HG03457 (cell line): ENCODE measurements at regions not wholly inside any gene's neighbourhood (a gene's known extent, or its start where the extent isn't known, plus 50 kb on each side); places are given as distances from the start of the nearest gene placed in this dataset.
A peak's percentile ranks its signal among the peaks of the same experiment; 100 is the strongest.
"Not testable (repeated sequence)": the region's sequence is repeated elsewhere in the genome, so short reads cannot be mapped to it uniquely, and the experiment has no call there.

ENCODE experiments used
- ATAC-seq: cut with Tn5 transposase; IDR thresholded peaks from one replicate; pipeline ENCODE4 v1.9.1; 2021; ENCODE audit warnings: moderate number of reproducible peaks; ENCODE audit not compliant: unreplicated experiment

- peak; percentile 81 for ATAC-seq
Observed at GRCh38 chr5:103808464-103809106, 246.0 kb upstream of the NUDT12 start.

GRCh38 chr5:103804711-103805110, 242.1 kb upstream of the NUDT12 start:
- ATAC-seq = no peak

- no peak for ATAC-seq
Observed at GRCh38 chr5:103801681-103802080, 239.1 kb upstream of the NUDT12 start.

- no peak for ATAC-seq
Observed at GRCh38 chr5:103800741-103801495, 238.3 kb upstream of the NUDT12 start.

GRCh38 chr5:103793595-103794182, 231.1 kb upstream of the NUDT12 start:
- ATAC-seq = no peak

- ATAC-seq = no peak
Observed at GRCh38 chr5:103785569-103785968, 223.0 kb upstream of the NUDT12 start.

- ATAC-seq = no peak
Observed at GRCh38 chr5:103783669-103784068, 221.1 kb upstream of the NUDT12 start.

- no peak for ATAC-seq
Observed at GRCh38 chr5:103780794-103781193, 218.2 kb upstream of the NUDT12 start.

GRCh38 chr5:103774721-103775120, 212.1 kb upstream of the NUDT12 start:
- ATAC-seq = no peak

GRCh38 chr5:103772248-103772647, 209.7 kb upstream of the NUDT12 start:
- no peak for ATAC-seq

GRCh38 chr5:103764403-103764802, 201.8 kb upstream of the NUDT12 start:
- no peak for ATAC-seq

GRCh38 chr5:103758996-103759395, 196.4 kb upstream of the NUDT12 start:
- no peak for ATAC-seq

GRCh38 chr5:103755974-103756373, 193.4 kb upstream of the NUDT12 start:
- no peak for ATAC-seq

- no peak for ATAC-seq
Observed at GRCh38 chr5:103745353-103746065, 182.9 kb upstream of the NUDT12 start.

GRCh38 chr5:103744159-103744558, 181.6 kb upstream of the NUDT12 start:
- ATAC-seq = no peak

- ATAC-seq = no peak
Observed at GRCh38 chr5:103743421-103743820, 180.8 kb upstream of the NUDT12 start.

GRCh38 chr5:103741984-103742383, 179.4 kb upstream of the NUDT12 start:
- no peak for ATAC-seq

GRCh38 chr5:103736343-103736742, 173.8 kb upstream of the NUDT12 start:
- not testable (repeated sequence) for ATAC-seq

GRCh38 chr5:103724271-103724670, 161.7 kb upstream of the NUDT12 start:
- ATAC-seq = no peak

- ATAC-seq = no peak
Observed at GRCh38 chr5:103721183-103721582, 158.6 kb upstream of the NUDT12 start.

- no peak for ATAC-seq
Observed at GRCh38 chr5:103718108-103718507, 155.5 kb upstream of the NUDT12 start.

GRCh38 chr5:103708601-103709000, 146.0 kb upstream of the NUDT12 start:
- no peak for ATAC-seq
